Smooth muscle cell (in vitro differentiated cells): ENCODE measurements at regions not wholly inside any gene's neighbourhood (a gene's known extent, or its start where the extent isn't known, plus 50 kb on each side); places are given as distances from the start of the nearest gene placed in this dataset.

Source experiments
- DNase-seq: peaks from one replicate; lab custom pipeline; 2025; ENCODE audit not compliant: unreplicated experiment; lab: John Stamatoyannopoulos, UW
- H2AFZ ChIP-seq: fragments of 200-600 bp; sonication (generic); 2 replicates; pipeline ENCODE4 v1.6.0; 2016; ENCODE audit warnings: antibody characterized with exemption, low read depth, mild to moderate bottlenecking
- H3F3A ChIP-seq: fragments of 200-600 bp; sonication (generic); 2 replicates; pipeline ENCODE4 v1.6.0; 2017; ENCODE audit warnings: antibody characterized with exemption, low read depth
- H3K27ac ChIP-seq: fragments of 200-600 bp; sonication (generic); 2 replicates; pipeline ENCODE4 v1.5.1; 2016; ENCODE audit warnings: low read depth, mild to moderate bottlenecking
- H3K27me3 ChIP-seq: fragments of 200-600 bp; sonication (generic); 2 replicates; pipeline ENCODE4 v1.6.1; 2016; ENCODE audit warnings: low read depth, mild to moderate bottlenecking
- H3K36me3 ChIP-seq: fragments of 200-600 bp; sonication (generic); 2 replicates; pipeline ENCODE4 v1.5.1; 2016; ENCODE audit warnings: low read depth
- H3K4me1 ChIP-seq: fragments of 200-600 bp; sonication (generic); 2 replicates; pipeline ENCODE4 v1.5.1; 2016; ENCODE audit warnings: low read depth
- H3K4me2 ChIP-seq: fragments of 200-600 bp; sonication (generic); 2 replicates; pipeline ENCODE4 v1.6.0; 2016; ENCODE audit warnings: mild to moderate bottlenecking
- H3K4me3 ChIP-seq: fragments of 200-600 bp; sonication (generic); 2 replicates; pipeline ENCODE4 v1.5.1; 2016; ENCODE audit warnings: mild to moderate bottlenecking
- H3K79me2 ChIP-seq: fragments of 200-600 bp; sonication (generic); 2 replicates; pipeline ENCODE4 v1.6.0; 2016; ENCODE audit warnings: low read depth, mild to moderate bottlenecking
- H3K9ac ChIP-seq: fragments of 200-600 bp; sonication (generic); 2 replicates; pipeline ENCODE4 v1.6.0; 2016; ENCODE audit warnings: low read depth
- H3K9me3 ChIP-seq: fragments of 200-600 bp; sonication (generic); replicated peaks from 2 replicates; pipeline ENCODE4 v1.5.1; 2016; ENCODE audit warnings: low read depth
- H4K20me1 ChIP-seq: fragments of 200-600 bp; sonication (generic); 2 replicates; pipeline ENCODE4 v1.6.0; 2016; ENCODE audit warnings: low read depth
- CTCF ChIP-seq: fragments of 200-600 bp; sonication (generic); IDR thresholded peaks from 2 replicates; pipeline ENCODE4 v1.5.1; 2017; ENCODE audit warnings: borderline replicate concordance, mild to moderate bottlenecking, antibody characterized with exemption; ENCODE audit not compliant: insufficient read depth, poor library complexity, severe bottlenecking
- WGBS: methylation state at CpG from one replicate; pipeline ENCODE4 v1.1.7; 2016; ENCODE audit warnings: low lambda C conversion rate; 5-methylcytosine and 5-hydroxymethylcytosine counted together

- 38% methylated on average over 1 of the region's 1 CpG for WGBS
- H3K79me2 ChIP-seq = no peaks in the 10 kb centered on the region
- H3K4me2 ChIP-seq = no peak overlapping the region
- TF ChIP-seq CTCF = no peak
- H3K36me3 ChIP-seq = no peaks in the 10 kb centered on the region
- H3K4me1 ChIP-seq = peaks cover 17% of the 10 kb centered on the region
- no peak overlapping the region for H2AFZ ChIP-seq
- no peaks in the 10 kb centered on the region for H3K9me3 ChIP-seq
- H3K27ac ChIP-seq = peak overlapping the region; percentile 28
- peaks cover 9% of the 10 kb centered on the region for H3F3A ChIP-seq
- H4K20me1 ChIP-seq = no peaks in the 10 kb centered on the region
- H3K9ac ChIP-seq = no peak overlapping the region
- H3K27me3 ChIP-seq = no peaks in the 10 kb centered on the region
- DNase-seq = no peak
- H3K4me3 ChIP-seq = no peak overlapping the region
Observed at GRCh38 chr10:52682766-52683165, 89.8 kb downstream of the MBL2 start.

- no peak for DNase-seq
- Histone ChIP-seq H3K9ac (no peak overlapping the region), H2AFZ (no peak overlapping the region), H3K27me3 (no peaks in the 10 kb centered on the region), H3K27ac (no peak overlapping the region), H3K36me3 (no peaks in the 10 kb centered on the region), H3K4me2 (no peak overlapping the region), H3K79me2 (no peaks in the 10 kb centered on the region), H3K9me3 (no peaks in the 10 kb centered on the region), H3K4me1 (peaks cover 17% of the 10 kb centered on the region), H3K4me3 (no peak overlapping the region), H4K20me1 (no peaks in the 10 kb centered on the region), H3F3A (peaks cover 5% of the 10 kb centered on the region)
- WGBS = 76% methylated on average over 2 of the region's 2 CpGs
- TF ChIP-seq CTCF = no peak
Observed at GRCh38 chr10:52683776-52684175, 88.8 kb downstream of the MBL2 start.

GRCh38 chr10:52688899-52689298 lies 83.7 kb downstream of the MBL2 start:
- H3K4me2 ChIP-seq = no peak overlapping the region
- TF ChIP-seq CTCF = no peak
- H3K27ac ChIP-seq = no peak overlapping the region
- no peaks in the 10 kb centered on the region for H3K27me3 ChIP-seq
- no peaks in the 10 kb centered on the region for H3K36me3 ChIP-seq
- no peak overlapping the region for H3K9ac ChIP-seq
- no peaks in the 10 kb centered on the region for H3F3A ChIP-seq
- no peak overlapping the region for H3K4me3 ChIP-seq
- WGBS = 75% methylated on average over 6 of the region's 6 CpGs
- no peaks in the 10 kb centered on the region for H4K20me1 ChIP-seq
- H3K9me3 ChIP-seq = no peaks in the 10 kb centered on the region
- DNase-seq = no peak
- no peaks in the 10 kb centered on the region for H3K4me1 ChIP-seq
- H3K79me2 ChIP-seq = no peaks in the 10 kb centered on the region
- no peak overlapping the region for H2AFZ ChIP-seq

DNA sequence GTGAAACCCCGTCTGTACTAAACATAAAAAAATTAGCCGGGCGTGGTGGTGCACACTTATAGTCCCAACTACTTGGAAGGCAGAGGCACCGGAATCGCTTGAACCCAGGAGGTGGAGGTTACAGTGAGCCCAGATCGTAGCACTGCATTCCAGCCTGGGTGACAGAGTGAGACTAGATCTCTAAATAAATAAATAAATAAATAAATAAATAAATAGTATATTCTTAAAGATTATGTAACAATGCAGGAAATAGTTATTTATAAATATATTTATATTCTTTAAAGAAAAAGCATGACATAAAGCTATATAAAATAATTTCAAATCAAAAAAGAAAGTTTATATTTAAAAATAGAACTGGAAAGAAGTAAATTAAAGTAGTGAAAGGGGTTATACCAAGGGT lies 76.4 kb downstream of the MBL2 start:
- 97% methylated on average over 6 of the region's 6 CpGs for WGBS

More for the DNA sequence above, 76.4 kb downstream of the MBL2 start:
- DNase-seq = no peak
- Histone ChIP-seq H3K9ac (no peak overlapping the region), H2AFZ (no peak overlapping the region), H3K36me3 (no peaks in the 10 kb centered on the region), H3K27me3 (no peaks in the 10 kb centered on the region), H3K9me3 (no peaks in the 10 kb centered on the region), H3K27ac (no peak overlapping the region), H3K4me2 (no peak overlapping the region), H4K20me1 (no peaks in the 10 kb centered on the region), H3K79me2 (no peaks in the 10 kb centered on the region), H3K4me3 (no peak overlapping the region), H3F3A (no peaks in the 10 kb centered on the region), H3K4me1 (no peaks in the 10 kb centered on the region)
- no peak for TF ChIP-seq CTCF
